ENCODE measurements at regions not wholly inside any gene's neighbourhood (a gene's known extent, or its start where the extent isn't known, plus 50 kb on each side); places are given as distances from the start of the nearest gene placed in this dataset.

DNA sequence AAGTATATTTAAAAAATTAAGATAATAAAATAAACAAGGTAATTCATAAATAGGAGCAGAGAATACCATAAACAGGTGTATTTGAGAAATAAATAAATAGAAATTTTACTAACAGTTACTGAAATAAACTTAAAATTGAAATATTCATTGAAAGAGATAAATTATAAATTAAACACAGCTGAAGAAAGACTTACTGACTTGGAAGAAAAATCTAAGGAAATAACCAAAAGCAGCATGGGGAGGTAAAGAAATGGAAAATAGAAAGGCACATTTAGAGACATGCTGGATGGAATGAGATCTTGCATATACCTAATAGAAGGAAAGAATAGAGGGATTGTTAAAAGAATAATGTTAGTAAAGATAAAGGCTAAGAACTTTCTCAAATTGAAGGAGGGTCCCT, 96.3 kb downstream of the SOX11 start:
- TF ChIP-seq, protein P1, sequence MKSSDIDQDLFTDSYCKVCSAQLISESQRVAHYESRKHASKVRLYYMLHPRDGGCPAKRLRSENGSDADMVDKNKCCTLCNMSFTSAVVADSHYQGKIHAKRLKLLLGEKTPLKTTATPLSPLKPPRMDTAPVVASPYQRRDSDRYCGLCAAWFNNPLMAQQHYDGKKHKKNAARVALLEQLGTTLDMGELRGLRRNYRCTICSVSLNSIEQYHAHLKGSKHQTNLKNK (CRISPR knock-in tag; IDR thresholded peaks at IDR 0.05) = no peak
- TF ChIP-seq, protein P2, sequence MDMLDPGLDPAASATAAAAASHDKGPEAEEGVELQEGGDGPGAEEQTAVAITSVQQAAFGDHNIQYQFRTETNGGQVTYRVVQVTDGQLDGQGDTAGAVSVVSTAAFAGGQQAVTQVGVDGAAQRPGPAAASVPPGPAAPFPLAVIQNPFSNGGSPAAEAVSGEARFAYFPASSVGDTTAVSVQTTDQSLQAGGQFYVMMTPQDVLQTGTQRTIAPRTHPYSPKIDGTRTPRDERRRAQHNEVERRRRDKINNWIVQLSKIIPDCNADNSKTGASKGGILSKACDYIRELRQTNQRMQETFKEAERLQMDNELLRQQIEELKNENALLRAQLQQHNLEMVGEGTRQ (CRISPR knock-in tag; IDR thresholded peaks at IDR 0.05) = no peak
- TF ChIP-seq, protein P3, sequence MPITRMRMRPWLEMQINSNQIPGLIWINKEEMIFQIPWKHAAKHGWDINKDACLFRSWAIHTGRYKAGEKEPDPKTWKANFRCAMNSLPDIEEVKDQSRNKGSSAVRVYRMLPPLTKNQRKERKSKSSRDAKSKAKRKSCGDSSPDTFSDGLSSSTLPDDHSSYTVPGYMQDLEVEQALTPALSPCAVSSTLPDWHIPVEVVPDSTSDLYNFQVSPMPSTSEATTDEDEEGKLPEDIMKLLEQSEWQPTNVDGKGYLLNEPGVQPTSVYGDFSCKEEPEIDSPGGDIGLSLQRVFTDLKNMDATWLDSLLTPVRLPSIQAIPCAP (CRISPR knock-in tag; IDR thresholded peaks at IDR 0.05) = no peak
- TF ChIP-seq TP53 (CRISPR knock-in tag; IDR thresholded peaks at IDR 0.05) = no peak
- TF ChIP-seq, protein P4, sequence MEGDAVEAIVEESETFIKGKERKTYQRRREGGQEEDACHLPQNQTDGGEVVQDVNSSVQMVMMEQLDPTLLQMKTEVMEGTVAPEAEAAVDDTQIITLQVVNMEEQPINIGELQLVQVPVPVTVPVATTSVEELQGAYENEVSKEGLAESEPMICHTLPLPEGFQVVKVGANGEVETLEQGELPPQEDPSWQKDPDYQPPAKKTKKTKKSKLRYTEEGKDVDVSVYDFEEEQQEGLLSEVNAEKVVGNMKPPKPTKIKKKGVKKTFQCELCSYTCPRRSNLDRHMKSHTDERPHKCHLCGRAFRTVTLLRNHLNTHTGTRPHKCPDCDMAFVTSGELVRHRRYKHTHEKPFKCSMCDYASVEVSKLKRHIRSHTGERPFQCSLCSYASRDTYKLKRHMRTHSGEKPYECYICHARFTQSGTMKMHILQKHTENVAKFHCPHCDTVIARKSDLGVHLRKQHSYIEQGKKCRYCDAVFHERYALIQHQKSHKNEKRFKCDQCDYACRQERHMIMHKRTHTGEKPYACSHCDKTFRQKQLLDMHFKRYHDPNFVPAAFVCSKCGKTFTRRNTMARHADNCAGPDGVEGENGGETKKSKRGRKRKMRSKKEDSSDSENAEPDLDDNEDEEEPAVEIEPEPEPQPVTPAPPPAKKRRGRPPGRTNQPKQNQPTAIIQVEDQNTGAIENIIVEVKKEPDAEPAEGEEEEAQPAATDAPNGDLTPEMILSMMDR (IDR thresholded peaks at IDR 0.05) = no peak
- TF ChIP-seq ZNF317 (CRISPR knock-in tag; IDR thresholded peaks at IDR 0.05; ENCODE audit: borderline replicate concordance, low read depth) = no peak
- TF ChIP-seq, protein P5, sequence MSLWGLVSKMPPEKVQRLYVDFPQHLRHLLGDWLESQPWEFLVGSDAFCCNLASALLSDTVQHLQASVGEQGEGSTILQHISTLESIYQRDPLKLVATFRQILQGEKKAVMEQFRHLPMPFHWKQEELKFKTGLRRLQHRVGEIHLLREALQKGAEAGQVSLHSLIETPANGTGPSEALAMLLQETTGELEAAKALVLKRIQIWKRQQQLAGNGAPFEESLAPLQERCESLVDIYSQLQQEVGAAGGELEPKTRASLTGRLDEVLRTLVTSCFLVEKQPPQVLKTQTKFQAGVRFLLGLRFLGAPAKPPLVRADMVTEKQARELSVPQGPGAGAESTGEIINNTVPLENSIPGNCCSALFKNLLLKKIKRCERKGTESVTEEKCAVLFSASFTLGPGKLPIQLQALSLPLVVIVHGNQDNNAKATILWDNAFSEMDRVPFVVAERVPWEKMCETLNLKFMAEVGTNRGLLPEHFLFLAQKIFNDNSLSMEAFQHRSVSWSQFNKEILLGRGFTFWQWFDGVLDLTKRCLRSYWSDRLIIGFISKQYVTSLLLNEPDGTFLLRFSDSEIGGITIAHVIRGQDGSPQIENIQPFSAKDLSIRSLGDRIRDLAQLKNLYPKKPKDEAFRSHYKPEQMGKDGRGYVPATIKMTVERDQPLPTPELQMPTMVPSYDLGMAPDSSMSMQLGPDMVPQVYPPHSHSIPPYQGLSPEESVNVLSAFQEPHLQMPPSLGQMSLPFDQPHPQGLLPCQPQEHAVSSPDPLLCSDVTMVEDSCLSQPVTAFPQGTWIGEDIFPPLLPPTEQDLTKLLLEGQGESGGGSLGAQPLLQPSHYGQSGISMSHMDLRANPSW (CRISPR knock-in tag; conservative IDR thresholded peaks at IDR 0.05; ENCODE audit: low read depth) = no peak
- TF ChIP-seq, protein P6, sequence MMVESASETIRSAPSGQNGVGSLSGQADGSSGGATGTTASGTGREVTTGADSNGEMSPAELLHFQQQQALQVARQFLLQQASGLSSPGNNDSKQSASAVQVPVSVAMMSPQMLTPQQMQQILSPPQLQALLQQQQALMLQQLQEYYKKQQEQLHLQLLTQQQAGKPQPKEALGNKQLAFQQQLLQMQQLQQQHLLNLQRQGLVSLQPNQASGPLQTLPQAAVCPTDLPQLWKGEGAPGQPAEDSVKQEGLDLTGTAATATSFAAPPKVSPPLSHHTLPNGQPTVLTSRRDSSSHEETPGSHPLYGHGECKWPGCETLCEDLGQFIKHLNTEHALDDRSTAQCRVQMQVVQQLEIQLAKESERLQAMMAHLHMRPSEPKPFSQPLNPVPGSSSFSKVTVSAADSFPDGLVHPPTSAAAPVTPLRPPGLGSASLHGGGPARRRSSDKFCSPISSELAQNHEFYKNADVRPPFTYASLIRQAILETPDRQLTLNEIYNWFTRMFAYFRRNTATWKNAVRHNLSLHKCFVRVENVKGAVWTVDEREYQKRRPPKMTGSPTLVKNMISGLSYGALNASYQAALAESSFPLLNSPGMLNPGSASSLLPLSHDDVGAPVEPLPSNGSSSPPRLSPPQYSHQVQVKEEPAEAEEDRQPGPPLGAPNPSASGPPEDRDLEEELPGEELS (CRISPR knock-in tag; IDR thresholded peaks at IDR 0.05) = no peak

Data from WTC11 (cell line).